ENCODE measurements at regions not wholly inside any gene's neighbourhood (a gene's known extent, or its start where the extent isn't known, plus 50 kb on each side); places are given as distances from the start of the nearest gene placed in this dataset.

DNA sequence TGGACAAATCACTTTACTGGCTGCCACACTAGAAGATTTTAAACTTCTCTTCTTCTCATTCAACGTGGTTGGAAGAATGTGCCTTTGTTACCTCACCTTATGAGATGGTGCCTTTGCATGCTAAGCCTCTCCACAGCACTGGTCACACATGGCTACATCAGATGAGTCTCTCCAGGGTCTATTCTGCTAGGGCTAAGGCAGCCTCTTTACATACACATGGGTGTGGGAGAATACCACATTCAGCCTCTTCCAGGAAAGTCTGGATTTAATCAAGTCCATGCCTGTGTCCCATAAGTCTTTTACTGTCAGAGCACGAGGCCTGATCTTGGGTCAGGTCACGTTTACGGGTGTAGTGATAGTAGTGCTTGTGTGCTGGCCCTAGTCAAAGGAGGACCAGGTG is 701.5 kb downstream of the SORCS3 start:
- Histone ChIP-seq H3K9me3 (replicated peaks; ENCODE audit: control insufficient read depth, insufficient read depth, low read length) (peaks cover 7% of the 10 kb centered on the region), H3K4me3 (replicated peaks in 1 of 3; ENCODE audit: insufficient read depth in 1 of 3, low read depth in 1 of 3, low read length in 3 of 3) (no peak overlapping the region), H3K9ac (replicated peaks; ENCODE audit: extremely low read depth, insufficient read depth, low read length) (no peak overlapping the region), H2AFZ (ENCODE audit: low read depth, low read length) (no peak overlapping the region), H3K27me3 (ENCODE audit: control insufficient read depth in 2 of 2, insufficient read depth in 2 of 2, low read length in 2 of 2) (no peaks in the 10 kb centered on the region), H3K79me2 (ENCODE audit: control insufficient read depth, insufficient read depth, low read length) (no peaks in the 10 kb centered on the region), H3K4me1 (ENCODE audit: control insufficient read depth, extremely low read depth, insufficient read depth, low read length) (no peaks in the 10 kb centered on the region), H4K20me1 (replicated peaks; ENCODE audit: control insufficient read depth, extremely low read depth, insufficient read depth, low read length) (no peaks in the 10 kb centered on the region), H3K27ac (ENCODE audit: insufficient read depth, low read depth, low read length) (no peak overlapping the region), H3K36me3 (ENCODE audit: control insufficient read depth in 2 of 2, extremely low read depth in 1 of 2, insufficient read depth in 2 of 2, low read length in 2 of 2) (no peaks in the 10 kb centered on the region), H3K4me2 (ENCODE audit: insufficient read depth, low read length) (no peak overlapping the region), H3K9me1 (replicated peaks; ENCODE audit: control insufficient read depth, extremely low read depth, insufficient read depth, low read length) (no peaks in the 10 kb centered on the region)
- intact Hi-C loops (cut with micrococcal nuclease) (no loop called here), dilution Hi-C loops (cut with MboI; ENCODE audit: extremely low pct_ligation_motif_present, low sequenced_read_pairs) (no loop called here)
- CTCF ChIA-PET, result no interaction called here
- POLR2A ChIA-PET, result no interaction called here
- no TSS peak for BruUV-seq (replicated peaks)
- no peak for FAIRE-seq
- TF ChIP-seq EZH2 (IDR thresholded peaks at IDR 0.05; ENCODE audit: borderline replicate concordance, low read depth, low read length, severe bottlenecking) (no peak), POLR2AphosphoS5 (IDR thresholded peaks at IDR 0.05; ENCODE audit: insufficient read depth, low read depth, low read length) (no peak), JUN (IDR thresholded peaks at IDR 0.05; ENCODE audit: borderline replicate concordance, insufficient read depth, insufficient read length, low read depth) (no peak), FOS (IDR thresholded peaks at IDR 0.05; ENCODE audit: borderline replicate concordance, insufficient read depth, low read length) (no peak)
- TF ChIP-seq, protein P1, sequence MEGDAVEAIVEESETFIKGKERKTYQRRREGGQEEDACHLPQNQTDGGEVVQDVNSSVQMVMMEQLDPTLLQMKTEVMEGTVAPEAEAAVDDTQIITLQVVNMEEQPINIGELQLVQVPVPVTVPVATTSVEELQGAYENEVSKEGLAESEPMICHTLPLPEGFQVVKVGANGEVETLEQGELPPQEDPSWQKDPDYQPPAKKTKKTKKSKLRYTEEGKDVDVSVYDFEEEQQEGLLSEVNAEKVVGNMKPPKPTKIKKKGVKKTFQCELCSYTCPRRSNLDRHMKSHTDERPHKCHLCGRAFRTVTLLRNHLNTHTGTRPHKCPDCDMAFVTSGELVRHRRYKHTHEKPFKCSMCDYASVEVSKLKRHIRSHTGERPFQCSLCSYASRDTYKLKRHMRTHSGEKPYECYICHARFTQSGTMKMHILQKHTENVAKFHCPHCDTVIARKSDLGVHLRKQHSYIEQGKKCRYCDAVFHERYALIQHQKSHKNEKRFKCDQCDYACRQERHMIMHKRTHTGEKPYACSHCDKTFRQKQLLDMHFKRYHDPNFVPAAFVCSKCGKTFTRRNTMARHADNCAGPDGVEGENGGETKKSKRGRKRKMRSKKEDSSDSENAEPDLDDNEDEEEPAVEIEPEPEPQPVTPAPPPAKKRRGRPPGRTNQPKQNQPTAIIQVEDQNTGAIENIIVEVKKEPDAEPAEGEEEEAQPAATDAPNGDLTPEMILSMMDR (IDR thresholded peaks at IDR 0.05; ENCODE audit: extremely low read depth in 1 of 2, insufficient read depth in 1 of 2, low read depth in 1 of 2, low read length in 2 of 2), result no peak
- TF ChIP-seq, protein P2, sequence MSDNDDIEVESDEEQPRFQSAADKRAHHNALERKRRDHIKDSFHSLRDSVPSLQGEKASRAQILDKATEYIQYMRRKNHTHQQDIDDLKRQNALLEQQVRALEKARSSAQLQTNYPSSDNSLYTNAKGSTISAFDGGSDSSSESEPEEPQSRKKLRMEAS (IDR thresholded peaks at IDR 0.05; ENCODE audit: insufficient read depth, insufficient read length), result no peak
- DNase-seq (ENCODE audit: low read depth, low spot score), result no peak

Data from endothelial cell of umbilical vein (primary cell).